Spleen (tissue), 11 donors: ENCODE measurements at regions not wholly inside any gene's neighbourhood (a gene's known extent, or its start where the extent isn't known, plus 50 kb on each side); places are given as distances from the start of the nearest gene placed in this dataset.

Experiments
- DNase-seq: peaks from one replicate; pipeline ENCODE4 v3.0.0-alpha.2; 2020
- H3K27ac ChIP-seq, 8 donors: fragments of 200-600 bp; sonication (generic) in 7 of 8; 1 replicate in 4 of 8; 2 replicates in 4 of 8; pipeline versions ENCODE4 v1.5.0 to v1.8.0; 2016 to 2021; ENCODE audit warnings: inconsistent platforms in 4 of 8, mild to moderate bottlenecking in 4 of 8, moderate library complexity in 1 of 8
- H3K27me3 ChIP-seq, 7 donors: fragments of 200-600 bp; sonication (generic) in 6 of 7; replicated peaks in 1 of 7; 1 replicate in 4 of 7; 2 replicates in 3 of 7; pipeline versions ENCODE4 v1.5.0 to v1.8.0; 2016 to 2021; ENCODE audit warnings: inconsistent platforms in 3 of 7, mild to moderate bottlenecking in 1 of 7
- H3K36me3 ChIP-seq, 6 donors: fragments of 200-600 bp; sonication (generic) in 5 of 6; 1 replicate in 4 of 6; 2 replicates in 2 of 6; pipeline versions ENCODE4 v1.5.0 to v1.8.0; 2016 to 2021; ENCODE audit warnings: inconsistent platforms in 2 of 6
- H3K4me1 ChIP-seq, 6 donors: fragments of 200-600 bp; sonication (generic) in 5 of 6; 1 replicate in 3 of 6; 2 replicates in 3 of 6; pipeline versions ENCODE4 v1.5.0 to v1.8.0; 2016 to 2021; ENCODE audit warnings: inconsistent platforms in 3 of 6
- H3K4me3 ChIP-seq, 8 donors: fragments of 200-600 bp; sonication (generic) in 7 of 8; 1 replicate in 4 of 8; 2 replicates in 4 of 8; pipeline versions ENCODE4 v1.5.0 to v1.8.0; 2016 to 2021; ENCODE audit warnings: inconsistent platforms in 4 of 8, mild to moderate bottlenecking in 4 of 8, moderate library complexity in 2 of 8
- H3K9me3 ChIP-seq, 8 donors: fragments of 200-600 bp; sonication (generic) in 7 of 8; 1 replicate in 4 of 8; 2 replicates in 4 of 8; pipeline versions ENCODE4 v1.5.0 to v1.8.0; 2016 to 2021; ENCODE audit warnings: inconsistent platforms in 4 of 8
- POLR2A ChIP-seq, 3 donors: fragments of 450-650 bp; IDR thresholded peaks; one replicate each; pipeline ENCODE4 v1.5.1; 2017; ENCODE audit warnings: antibody characterized with exemption in 3 of 3, mild to moderate bottlenecking in 1 of 3
- POLR2AphosphoS5 ChIP-seq, 3 donors: sonication (generic); formaldehyde crosslinking; IDR thresholded peaks; one replicate each; pipeline ENCODE4 v1.5.1; 2017; ENCODE audit warnings: antibody characterized with exemption in 3 of 3
- WGBS, 5 donors: extraction: QIAGEN DNeasy Blood & Tissue Kit in 3 of 5; methylation state at CpG; one replicate each; pipeline versions ENCODE4 v1.1.5 to v1.1.7; 2013 to 2018; 5-methylcytosine and 5-hydroxymethylcytosine counted together
- intact Hi-C: fragments of 100-400 bp; cut with DNase I; formaldehyde crosslinking; loops from one replicate; pipeline ENCODE4 v1.15.0; 2023; ENCODE audit warnings: low total_unique reads
- TF ChIP-seq, protein P1 (sequence below), 11 experiments: fragments of 200-600 bp in 7 of 11; fragments of 450-650 bp in 4 of 11; sonication (generic) in 4 of 11; IDR thresholded peaks in 8 of 11; conservative IDR thresholded peaks in 3 of 11; 1 replicate in 7 of 11; 2 replicates in 4 of 11; pipeline versions ENCODE4 v1.4.0 to v1.8.0; 2016 to 2021; ENCODE audit warnings: antibody characterized with exemption in 11 of 11, inconsistent platforms in 4 of 11, mild to moderate bottlenecking in 1 of 11
- donor health status: healthy with polysubstance abuse.
- donor health status: DM: no; HTN: no; CAD: no; lungs with moderate emphysema.
- donor health status: DM: no; HTN: no; CAD: no.
- donor health status: Bipolar disorder and iron deficiency.
- donor health status: healthy.
- donor health status: DM: no; HTN: no; CAD: no.
- donor health status: DM: yes; HTN: yes; CAD: no.

DNA sequence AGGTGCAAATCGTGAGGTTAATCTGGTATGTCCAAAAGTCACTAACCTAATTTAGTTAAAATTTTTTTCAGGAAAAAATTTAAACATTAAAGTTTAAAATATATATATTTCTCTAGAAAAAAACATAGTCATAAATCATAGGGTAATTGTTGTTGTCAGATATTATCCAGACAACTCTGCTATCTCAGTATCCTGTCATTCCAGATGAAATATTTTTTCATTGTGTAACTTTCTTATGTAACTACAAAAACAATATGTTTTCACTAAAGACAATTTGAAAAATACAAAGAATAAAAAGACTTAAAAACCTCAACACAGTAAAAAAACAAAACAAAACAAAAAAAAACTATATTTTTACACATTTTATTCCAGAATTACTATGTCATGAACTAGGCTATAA is 57.6 kb downstream of the TENT5A start:
- no peaks in the 10 kb centered on the region for H3K36me3 ChIP-seq
- H3K27ac ChIP-seq: no peak overlapping the region
- no peaks in the 10 kb centered on the region for H3K27me3 ChIP-seq
- no peaks in the 10 kb centered on the region for H3K9me3 ChIP-seq
- TF ChIP-seq POLR2AphosphoS5 (IDR thresholded peaks at IDR 0.05): no peak
- TF ChIP-seq, protein P1, sequence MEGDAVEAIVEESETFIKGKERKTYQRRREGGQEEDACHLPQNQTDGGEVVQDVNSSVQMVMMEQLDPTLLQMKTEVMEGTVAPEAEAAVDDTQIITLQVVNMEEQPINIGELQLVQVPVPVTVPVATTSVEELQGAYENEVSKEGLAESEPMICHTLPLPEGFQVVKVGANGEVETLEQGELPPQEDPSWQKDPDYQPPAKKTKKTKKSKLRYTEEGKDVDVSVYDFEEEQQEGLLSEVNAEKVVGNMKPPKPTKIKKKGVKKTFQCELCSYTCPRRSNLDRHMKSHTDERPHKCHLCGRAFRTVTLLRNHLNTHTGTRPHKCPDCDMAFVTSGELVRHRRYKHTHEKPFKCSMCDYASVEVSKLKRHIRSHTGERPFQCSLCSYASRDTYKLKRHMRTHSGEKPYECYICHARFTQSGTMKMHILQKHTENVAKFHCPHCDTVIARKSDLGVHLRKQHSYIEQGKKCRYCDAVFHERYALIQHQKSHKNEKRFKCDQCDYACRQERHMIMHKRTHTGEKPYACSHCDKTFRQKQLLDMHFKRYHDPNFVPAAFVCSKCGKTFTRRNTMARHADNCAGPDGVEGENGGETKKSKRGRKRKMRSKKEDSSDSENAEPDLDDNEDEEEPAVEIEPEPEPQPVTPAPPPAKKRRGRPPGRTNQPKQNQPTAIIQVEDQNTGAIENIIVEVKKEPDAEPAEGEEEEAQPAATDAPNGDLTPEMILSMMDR (IDR thresholded peaks at IDR 0.05 in 8 of 11, conservative IDR thresholded peaks at IDR 0.05 in 3 of 11): no peak
- TF ChIP-seq POLR2A (IDR thresholded peaks at IDR 0.05): no peak
- intact Hi-C loops: no loop called here
- H3K4me1 ChIP-seq: no peaks in the 10 kb centered on the region
- WGBS, 5 donors: 72 to 86% (median 74%) methylated on average over 1 of the region's 1 CpG
- no peak for DNase-seq
- H3K4me3 ChIP-seq: no peak overlapping the region

DNA sequence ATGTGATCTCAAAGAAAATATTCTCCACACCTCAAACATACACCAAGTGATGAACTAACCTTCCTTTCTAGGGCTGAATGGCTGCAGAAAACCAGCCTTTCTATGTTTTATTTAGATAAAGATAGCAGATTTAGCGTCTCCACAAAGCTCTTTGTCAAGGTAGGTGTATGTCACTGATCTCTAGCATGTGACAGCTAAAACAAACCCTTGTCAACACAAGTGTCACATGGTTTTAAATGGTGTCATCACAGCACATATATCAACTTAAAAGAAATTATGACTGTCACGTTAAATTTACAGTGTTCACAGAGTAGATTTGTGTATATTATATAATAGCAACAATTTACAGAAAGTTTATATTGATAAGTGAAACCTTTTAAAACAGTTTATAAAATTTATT is 58.3 kb downstream of the TENT5A start:
- no peak for DNase-seq
- Histone ChIP-seq H3K4me1 (no peaks in the 10 kb centered on the region), H3K27ac (no peak overlapping the region), H3K4me3 (no peak overlapping the region), H3K9me3 (no peaks in the 10 kb centered on the region), H3K27me3 (no peaks in the 10 kb centered on the region), H3K36me3 (no peaks in the 10 kb centered on the region)
- WGBS, 5 donors: 62 to 85% (median 79%) methylated on average over 2 of the region's 2 CpGs
- intact Hi-C loops: no loop called here
- TF ChIP-seq POLR2AphosphoS5 (IDR thresholded peaks at IDR 0.05): no peak
- TF ChIP-seq POLR2A (IDR thresholded peaks at IDR 0.05): no peak
- TF ChIP-seq, protein P1 (IDR thresholded peaks at IDR 0.05 in 8 of 11, conservative IDR thresholded peaks at IDR 0.05 in 3 of 11): no peak

DNA sequence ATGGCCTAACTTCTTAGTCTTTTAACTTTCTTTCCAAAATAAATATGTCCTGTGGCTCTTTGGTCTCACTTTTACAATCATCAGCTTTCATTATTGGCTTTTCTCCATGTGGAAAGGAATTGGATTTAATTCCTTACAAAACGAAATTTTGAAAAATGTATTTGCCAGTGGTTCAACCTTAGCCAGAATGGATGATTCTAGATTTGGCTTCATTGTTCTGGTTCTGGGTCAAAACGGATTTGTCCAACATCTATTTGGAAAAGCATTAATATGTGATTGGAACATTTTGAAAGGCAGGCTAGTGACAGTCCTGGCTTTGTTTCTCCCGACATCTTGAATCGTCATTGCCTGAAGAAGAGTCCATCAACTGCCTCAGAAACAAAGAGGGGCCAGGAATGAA is 59.2 kb downstream of the TENT5A start:
- Histone ChIP-seq H3K4me3 (no peak overlapping the region), H3K4me1 (no peaks in the 10 kb centered on the region), H3K27ac (no peak overlapping the region), H3K9me3 (no peaks in the 10 kb centered on the region), H3K36me3 (no peaks in the 10 kb centered on the region), H3K27me3 (no peaks in the 10 kb centered on the region)
- no peak for TF ChIP-seq POLR2AphosphoS5 (IDR thresholded peaks at IDR 0.05)
- TF ChIP-seq, protein P1 (IDR thresholded peaks at IDR 0.05 in 8 of 11, conservative IDR thresholded peaks at IDR 0.05 in 3 of 11): no peak
- no peak for TF ChIP-seq POLR2A (IDR thresholded peaks at IDR 0.05)
- intact Hi-C loops: no loop called here
- 76 to 87% (median 81%) methylated on average over 4 of the region's 4 CpGs for WGBS, 5 donors
- DNase-seq: no peak

DNA sequence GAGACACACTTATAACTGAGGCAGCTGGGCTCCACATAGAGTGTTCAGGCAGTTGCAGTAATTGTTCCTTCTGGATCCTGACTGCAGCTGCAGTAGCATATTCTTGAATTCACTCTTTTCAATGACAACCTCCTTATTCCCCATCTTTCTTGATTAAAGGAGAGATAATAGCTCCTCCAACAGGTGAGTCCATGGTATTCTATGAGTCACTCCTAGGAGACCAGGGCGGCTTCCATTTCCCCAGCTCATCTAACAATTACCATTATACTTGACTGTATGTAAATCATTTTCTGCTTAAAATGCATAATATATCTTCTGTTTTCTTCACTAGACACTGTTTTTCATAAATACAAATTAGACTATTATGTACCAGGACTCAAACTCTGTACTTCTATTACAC is 62.4 kb downstream of the TENT5A start:
- WGBS, 5 donors: 91 to 100% (median 100%) methylated on average over 1 of the region's 1 CpG
- no peak overlapping the region for H3K27ac ChIP-seq
- no peaks in the 10 kb centered on the region for H3K4me1 ChIP-seq
- no peak for TF ChIP-seq POLR2AphosphoS5 (IDR thresholded peaks at IDR 0.05)
- no peak for TF ChIP-seq POLR2A (IDR thresholded peaks at IDR 0.05)
- no peak overlapping the region for H3K4me3 ChIP-seq
- intact Hi-C loops: no loop called here
- no peaks in the 10 kb centered on the region for H3K36me3 ChIP-seq
- no peaks in the 10 kb centered on the region for H3K27me3 ChIP-seq
- H3K9me3 ChIP-seq: no peaks in the 10 kb centered on the region
- no peak for DNase-seq

DNA sequence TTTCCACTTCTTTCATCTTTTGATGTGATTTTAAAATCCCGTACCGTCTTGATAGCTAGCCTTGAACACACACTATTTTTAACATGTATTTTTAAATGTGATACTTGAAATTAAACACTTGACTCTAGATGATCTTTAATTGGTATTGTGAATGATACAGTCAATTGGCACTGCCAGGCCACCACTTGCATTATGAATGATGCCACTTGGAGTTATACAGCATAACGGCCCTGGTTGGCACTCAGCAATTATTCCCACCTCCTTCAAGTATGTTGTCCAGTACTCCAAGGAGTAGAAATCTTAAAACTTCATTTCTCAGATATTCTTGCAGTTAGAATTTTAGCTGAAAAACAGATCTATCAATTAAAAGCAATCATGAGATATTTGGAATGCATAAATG is 62.9 kb downstream of the TENT5A start:
- no peak for TF ChIP-seq POLR2A (IDR thresholded peaks at IDR 0.05)
- intact Hi-C loops: no loop called here
- no peaks in the 10 kb centered on the region for H3K36me3 ChIP-seq

More for the DNA sequence above, 62.9 kb downstream of the TENT5A start:
- Histone ChIP-seq H3K4me3 (no peak overlapping the region), H3K27ac (no peak overlapping the region), H3K9me3 (no peaks in the 10 kb centered on the region), H3K27me3 (no peaks in the 10 kb centered on the region), H3K4me1 (no peaks in the 10 kb centered on the region)
- WGBS, 5 donors: 82 to 88% (median 83%) methylated on average over 3 of the region's 3 CpGs
- no peak for DNase-seq
